Stimulated activated CD8-positive, alpha-beta memory T cell treated with anti-CD3 and anti-CD28 coated beads, Interleukin-4, amount 100 ng/mL, for 48 hours (primary cell): ENCODE measurements at regions not wholly inside any gene's neighbourhood (a gene's known extent, or its start where the extent isn't known, plus 50 kb on each side); places are given as distances from the start of the nearest gene placed in this dataset.
A peak's percentile ranks its signal among the peaks of the same experiment; 100 is the strongest.

Source experiments
- DNase-seq: peaks from one replicate; pipeline ENCODE4 v3.0.0-alpha.2; 2020

- no peak for DNase-seq
Measured at GRCh38 chr3:193998123-193998448, 137.9 kb upstream of the HES1 start.

GRCh38 chr3:193998628-193999195 is 137.2 kb upstream of the HES1 start:
- no peak for DNase-seq

- no peak for DNase-seq
Measured at GRCh38 chr3:194000100-194000499, 135.8 kb upstream of the HES1 start.

GRCh38 chr3:194000712-194001111 is 135.2 kb upstream of the HES1 start:
- no peak for DNase-seq

GRCh38 chr3:194001728-194002459 is 134.1 kb upstream of the HES1 start:
- no peak for DNase-seq

- DNase-seq, result peak; percentile 43
Measured at GRCh38 chr3:194003114-194004057, 132.6 kb upstream of the HES1 start.

- no peak for DNase-seq
Measured at GRCh38 chr3:194005930-194006501, 129.9 kb upstream of the HES1 start.

- no peak for DNase-seq
Measured at GRCh38 chr3:194007592-194008337, 128.2 kb upstream of the HES1 start.

GRCh38 chr3:194009019-194009418 is 126.9 kb upstream of the HES1 start:
- no peak for DNase-seq

GRCh38 chr3:194009892-194010533 is 125.9 kb upstream of the HES1 start:
- no peak for DNase-seq

- no peak for DNase-seq
Measured at GRCh38 chr3:194011807-194012206, 124.1 kb upstream of the HES1 start.

GRCh38 chr3:194013928-194014327 is 122.0 kb upstream of the HES1 start:
- no peak for DNase-seq

GRCh38 chr3:194014756-194015155 is 121.2 kb upstream of the HES1 start:
- no peak for DNase-seq

GRCh38 chr3:194019398-194020165 is 116.4 kb upstream of the HES1 start:
- DNase-seq, result no peak

GRCh38 chr3:194022052-194022451 is 113.9 kb upstream of the HES1 start:
- no peak for DNase-seq

- no peak for DNase-seq
Measured at GRCh38 chr3:194022816-194023215, 113.1 kb upstream of the HES1 start.

GRCh38 chr3:194023501-194024280 is 112.3 kb upstream of the HES1 start:
- DNase-seq, result no peak

- DNase-seq, result no peak
Measured at GRCh38 chr3:194025119-194025518, 110.8 kb upstream of the HES1 start.

GRCh38 chr3:194025951-194026350 is 110.0 kb upstream of the HES1 start:
- no peak for DNase-seq

- no peak for DNase-seq
Measured at GRCh38 chr3:194028434-194029004, 107.4 kb upstream of the HES1 start.
